HG02798 (cell line): ENCODE measurements at regions not wholly inside any gene's neighbourhood (a gene's known extent, or its start where the extent isn't known, plus 50 kb on each side); places are given as distances from the start of the nearest gene placed in this dataset.
"Not testable (repeated sequence)": the region's sequence is repeated elsewhere in the genome, so short reads cannot be mapped to it uniquely, and the experiment has no call there.

Experiments used
- ATAC-seq: cut with Tn5 transposase; IDR thresholded peaks from one replicate; pipeline ENCODE4 v1.9.1; 2021; ENCODE audit warnings: mild to moderate bottlenecking; ENCODE audit not compliant: unreplicated experiment, poor library complexity

DNA sequence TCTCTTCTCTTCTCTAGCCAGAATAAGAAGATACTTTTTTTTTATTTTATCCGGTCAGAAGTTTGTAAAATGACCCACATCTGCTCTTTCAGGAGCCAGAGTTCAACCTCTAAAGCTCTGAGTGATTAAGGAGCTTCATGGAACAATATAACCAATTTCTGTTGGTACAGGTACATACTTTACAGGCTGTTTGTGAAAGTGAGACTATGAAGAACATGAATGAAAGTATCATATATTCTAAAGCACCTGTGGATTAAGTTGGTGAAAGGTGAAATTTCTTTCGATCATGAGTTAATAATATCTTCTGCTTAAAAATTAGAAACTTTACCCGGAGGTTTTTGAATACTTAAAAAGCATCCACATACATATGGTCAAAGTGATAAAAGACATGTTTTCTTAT lies 65.2 kb downstream of the DMRT2 start:
- no peak for ATAC-seq

DNA sequence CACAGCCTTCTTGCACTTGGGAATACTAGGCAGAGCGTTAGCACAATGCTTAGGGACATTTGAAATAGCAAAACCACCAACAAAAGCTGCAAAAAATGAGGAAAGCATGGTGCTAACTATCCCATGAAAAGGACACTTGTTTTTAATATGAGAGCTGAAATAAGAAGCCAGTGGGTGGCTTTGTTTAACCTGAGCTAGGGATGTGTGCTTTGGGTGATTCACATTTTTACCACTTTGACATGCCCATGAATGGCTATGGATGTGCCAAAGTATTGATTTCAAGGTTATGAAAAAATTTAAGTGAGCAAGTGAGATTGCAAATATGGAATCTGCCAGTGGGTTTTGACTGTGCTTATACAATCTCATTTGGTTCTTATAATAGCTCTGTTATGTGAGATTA lies 67.3 kb downstream of the DMRT2 start:
- ATAC-seq = no peak

DNA sequence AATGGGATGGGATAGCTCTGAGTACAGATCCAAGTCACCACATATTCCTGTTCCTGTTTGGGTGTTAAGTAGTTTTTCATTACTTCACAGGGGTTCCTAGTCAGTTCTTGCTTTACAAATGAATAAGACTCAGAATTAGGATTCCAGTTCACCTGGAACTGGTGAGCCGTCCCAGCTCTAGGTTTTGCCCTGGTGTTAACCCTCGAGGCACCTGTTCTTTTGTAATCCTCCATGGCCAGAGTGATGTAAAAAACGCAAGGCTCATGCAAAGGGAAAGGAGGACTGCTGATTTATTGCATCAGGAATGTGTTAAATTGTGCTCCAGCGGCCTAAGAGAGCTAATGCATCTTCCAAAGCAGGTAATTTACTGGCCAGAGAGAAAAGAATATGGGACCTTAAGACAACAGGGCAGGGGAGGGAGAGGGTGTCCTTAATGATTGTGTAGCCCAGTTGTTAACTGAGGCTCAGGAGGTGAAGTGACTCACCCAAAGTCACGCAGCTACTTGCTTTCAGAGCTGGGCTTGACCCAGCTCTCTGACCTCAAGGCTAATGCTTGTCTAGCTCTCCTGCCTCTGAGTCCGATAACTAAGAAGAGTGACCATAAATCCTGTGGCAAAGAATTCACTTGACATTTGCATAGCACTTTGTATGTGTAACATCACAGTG lies 70.5 kb downstream of the DMRT2 start:
- no peak for ATAC-seq

DNA sequence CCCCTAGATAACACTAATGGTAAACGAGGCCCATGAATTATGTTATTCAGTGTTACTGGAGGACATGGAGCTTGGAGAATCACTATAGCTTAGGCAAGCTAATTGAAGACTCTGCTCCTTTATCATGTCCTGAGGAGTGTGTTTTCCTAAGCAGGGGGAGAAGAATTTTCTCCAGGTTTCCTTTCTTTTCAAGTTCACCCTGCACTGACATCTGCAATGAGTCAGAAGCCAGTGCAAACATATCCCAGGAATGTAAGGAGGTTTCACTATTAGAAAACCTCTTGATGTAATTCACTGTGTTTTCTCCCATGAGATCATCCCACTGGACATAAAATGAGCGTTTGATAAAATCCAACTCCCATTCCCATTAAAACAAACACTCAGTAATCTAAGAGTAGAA lies 75.6 kb downstream of the DMRT2 start:
- no peak for ATAC-seq

DNA sequence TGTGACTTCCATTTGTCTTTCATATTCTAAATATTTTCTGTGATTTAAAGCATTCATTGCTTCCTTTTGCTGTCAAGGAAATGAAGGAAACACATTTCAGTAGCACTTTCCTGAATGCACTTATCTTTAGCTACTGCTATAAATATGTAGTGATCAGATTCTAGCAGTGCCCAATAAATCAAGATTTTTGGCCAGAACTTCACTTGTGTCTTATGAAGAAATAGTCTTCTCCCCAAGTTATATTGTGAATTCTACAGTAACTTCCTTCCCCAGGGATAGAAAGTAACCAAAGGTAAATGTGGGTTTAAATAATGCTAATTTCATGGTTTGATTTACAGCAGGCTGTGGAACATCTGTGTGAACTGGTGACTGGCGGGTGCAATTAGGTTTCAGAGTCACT lies 77.9 kb downstream of the DMRT2 start:
- ATAC-seq = no peak

DNA sequence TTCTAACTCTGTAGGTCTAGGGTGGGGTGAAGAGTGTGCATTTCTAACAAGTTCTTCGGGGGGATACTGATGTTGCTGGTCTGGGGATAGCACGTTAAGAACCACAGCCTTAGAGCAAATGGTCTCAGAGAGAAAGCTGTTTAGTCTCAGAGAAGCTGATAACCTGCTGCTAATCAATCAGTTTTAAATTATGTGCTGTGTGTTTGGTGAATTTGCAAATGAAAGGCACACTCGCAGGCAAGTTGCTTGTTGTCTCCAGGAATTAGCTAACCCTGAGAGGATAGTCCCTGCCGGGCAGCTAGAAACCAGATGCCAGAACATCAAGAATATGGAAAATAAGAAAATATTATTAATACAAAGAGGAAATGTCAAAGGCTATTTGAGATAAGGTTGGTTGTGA lies 79.2 kb downstream of the DMRT2 start:
- no peak for ATAC-seq

DNA sequence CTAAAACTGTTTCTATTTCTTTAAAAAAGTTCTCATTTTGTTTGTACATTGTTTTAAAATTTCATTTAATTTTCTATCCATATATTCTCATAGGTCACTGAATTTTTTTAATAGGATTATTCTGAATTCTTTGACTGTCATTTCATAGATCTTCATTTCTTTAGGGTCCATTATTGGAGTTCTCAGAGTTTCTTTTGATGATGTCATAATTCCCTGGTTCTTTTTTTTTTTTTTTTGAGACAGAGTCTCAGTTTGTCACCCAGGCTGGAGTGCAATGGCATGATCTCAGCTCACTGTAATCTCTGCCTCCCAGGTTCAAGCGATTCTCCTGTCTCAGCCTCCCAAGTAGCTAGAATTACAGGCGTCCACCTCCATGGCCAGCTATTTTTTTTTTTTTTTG lies 89.9 kb downstream of the DMRT2 start:
- ATAC-seq = no peak

DNA sequence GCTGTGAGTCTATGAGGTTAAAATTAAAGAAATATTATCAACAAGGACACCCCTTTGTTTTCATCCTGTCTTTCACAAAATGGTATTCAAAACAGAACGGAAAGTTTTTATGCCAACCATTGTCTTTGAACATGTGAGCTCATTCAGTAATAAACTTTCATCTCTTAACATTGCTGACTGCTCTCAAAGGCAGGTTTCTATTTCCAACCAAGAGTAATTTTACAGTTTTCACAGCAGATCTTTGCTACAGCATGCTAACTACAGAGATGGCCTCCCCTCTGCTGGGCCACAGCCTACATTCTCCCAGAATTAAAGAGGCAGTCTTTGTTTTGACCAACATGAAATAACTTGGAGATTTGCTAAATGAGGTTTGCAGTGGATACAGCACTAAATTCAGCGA lies 101.5 kb downstream of the DMRT2 start:
- ATAC-seq = no peak

DNA sequence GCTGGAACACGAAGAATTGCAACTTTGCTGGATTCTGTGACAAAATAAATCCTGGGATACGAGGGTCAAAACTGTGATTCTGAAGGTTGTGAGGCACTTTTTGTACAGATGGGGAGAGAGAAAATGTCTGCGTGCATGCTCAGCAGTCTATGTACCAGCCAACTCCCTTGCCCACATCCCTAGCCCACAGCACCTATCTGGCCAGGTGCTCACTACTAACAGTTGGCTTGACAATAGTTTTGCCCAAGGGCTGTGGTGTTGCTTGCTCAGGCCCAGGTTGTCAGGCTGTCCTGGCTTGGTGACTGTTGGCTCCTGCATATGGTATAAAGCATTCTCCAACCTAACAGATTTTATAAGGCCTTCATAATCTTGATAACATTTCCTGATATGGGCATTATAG lies 102.0 kb downstream of the DMRT2 start:
- ATAC-seq = no peak

DNA sequence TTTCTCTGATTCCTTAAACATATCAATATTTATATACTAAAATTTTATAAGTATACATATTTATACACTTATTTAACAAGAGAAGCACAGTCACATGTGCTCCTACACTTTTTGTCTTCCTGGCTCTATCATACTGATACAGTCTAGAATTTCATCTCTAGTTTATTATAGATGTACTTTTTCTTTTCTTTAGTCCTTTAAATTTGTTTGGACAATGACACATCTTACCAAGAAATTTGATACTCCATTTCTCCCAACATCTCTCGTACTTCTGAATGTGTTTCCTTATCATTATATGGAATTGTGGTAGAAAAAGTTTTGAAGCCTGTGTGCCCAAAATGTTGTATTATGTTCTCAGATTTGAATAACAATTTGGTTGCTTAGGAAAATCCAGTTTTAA lies 104.6 kb downstream of the DMRT2 start:
- no peak for ATAC-seq

DNA sequence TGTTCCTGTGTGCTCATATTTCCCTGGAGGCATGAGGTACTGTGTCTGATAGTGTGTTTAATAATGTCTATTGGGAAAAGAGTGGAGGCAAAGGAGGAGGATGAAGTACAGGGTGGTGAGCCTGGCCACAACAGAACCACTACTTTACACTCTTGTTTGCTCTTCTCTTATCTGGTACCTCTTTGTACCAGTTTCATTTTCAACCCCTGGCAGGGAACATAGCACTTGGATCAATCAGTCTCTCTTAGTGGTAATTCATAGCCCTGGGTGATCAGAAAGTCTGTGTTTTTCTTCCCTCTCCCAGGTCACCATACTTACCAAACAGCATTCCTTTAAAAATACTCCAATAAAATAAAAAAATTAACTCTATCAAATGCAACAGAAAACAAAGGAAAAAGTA lies 105.4 kb downstream of the DMRT2 start:
- no peak for ATAC-seq

DNA sequence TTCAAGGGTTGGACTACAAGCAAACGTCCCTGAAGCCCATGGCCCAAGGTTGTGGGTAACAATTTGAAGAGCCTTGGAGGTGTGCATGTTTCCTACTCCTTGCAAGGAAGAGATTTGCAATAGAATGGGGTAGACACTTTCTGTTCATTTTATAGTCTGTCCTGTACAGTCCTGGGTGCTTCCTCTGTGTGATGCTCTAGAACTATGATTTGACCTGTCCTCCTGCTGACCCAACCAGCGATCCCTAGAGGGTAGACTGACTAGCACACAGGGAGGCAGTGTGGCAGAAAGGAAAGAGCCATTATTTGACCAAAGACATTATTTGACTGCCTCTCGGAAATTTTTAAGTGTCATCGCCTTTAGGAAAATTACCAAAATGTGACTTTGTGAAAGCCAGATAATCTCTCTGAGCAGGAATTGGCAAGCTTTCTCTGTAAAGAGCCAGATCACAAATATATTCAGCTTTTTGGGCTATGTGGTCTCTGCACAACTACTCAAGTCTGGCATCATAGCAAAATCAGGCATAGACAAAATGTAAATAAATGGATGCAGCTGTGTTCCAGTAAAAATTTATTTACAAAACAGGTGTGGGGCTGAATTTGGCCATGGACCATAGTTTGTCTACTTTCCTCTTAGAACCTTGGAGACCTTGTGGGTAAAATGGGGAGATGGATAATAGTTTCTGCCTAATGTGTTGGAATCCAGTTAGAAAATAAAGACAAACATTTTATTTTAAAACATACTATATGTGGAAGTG lies 106.8 kb downstream of the DMRT2 start:
- no peak for ATAC-seq

DNA sequence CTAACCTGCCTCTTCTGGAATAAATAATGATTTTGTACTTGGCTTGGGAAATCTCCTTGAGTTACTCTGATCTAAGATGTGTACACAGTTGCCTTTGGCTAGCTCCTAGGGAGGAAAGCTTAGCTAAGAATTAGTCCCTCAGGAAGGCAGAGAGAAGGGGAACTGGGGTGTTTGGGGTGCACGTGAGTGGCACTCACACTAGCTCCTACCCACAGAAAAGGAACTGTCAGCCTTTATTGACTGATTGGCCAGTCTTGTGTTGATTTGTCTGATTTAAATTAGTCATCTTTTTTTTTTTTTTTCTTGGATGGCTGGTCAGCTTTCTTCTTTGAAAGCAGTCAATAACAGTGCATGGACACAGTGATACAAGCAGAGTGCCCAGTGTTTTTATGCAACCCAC lies 107.7 kb downstream of the DMRT2 start:
- ATAC-seq = no peak

DNA sequence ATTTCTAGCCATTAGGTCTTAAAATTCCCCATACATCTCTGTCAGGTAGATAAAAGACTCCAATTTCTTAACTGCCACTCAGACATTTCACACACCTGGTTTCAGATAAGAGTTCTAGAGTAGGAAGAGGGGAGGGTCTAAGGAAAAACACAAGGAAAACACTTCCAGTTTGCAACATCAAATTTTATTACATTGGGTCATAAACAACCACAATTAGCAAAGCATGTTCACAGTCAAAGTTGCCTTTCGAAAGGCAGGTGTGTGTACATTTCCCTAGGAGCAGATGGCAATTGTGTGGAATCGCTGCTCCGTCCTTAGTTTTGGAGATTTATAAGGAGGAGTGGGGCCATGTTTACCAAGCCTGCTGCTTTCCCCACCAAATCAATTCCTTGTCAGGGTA lies 120.8 kb downstream of the DMRT2 start:
- no peak for ATAC-seq

DNA sequence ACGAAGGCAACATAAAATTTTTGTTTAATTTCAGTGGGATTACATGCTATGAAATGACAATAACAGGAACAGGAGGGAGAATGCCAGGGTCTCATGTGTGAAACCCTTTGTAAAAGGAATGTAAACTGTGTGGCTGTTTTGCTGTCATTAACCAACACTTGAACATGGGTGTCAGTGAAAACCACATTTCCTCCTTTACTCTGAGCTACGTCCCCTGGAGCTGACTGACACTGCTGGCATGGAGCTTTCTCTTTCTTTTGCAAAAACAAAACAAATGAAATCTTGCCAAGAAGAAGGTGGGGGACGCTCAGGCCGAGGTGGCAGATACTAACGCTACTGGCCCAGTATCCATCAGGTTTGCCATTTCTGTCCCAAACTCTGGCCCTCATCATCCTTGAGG lies 121.4 kb downstream of the DMRT2 start:
- no peak for ATAC-seq

DNA sequence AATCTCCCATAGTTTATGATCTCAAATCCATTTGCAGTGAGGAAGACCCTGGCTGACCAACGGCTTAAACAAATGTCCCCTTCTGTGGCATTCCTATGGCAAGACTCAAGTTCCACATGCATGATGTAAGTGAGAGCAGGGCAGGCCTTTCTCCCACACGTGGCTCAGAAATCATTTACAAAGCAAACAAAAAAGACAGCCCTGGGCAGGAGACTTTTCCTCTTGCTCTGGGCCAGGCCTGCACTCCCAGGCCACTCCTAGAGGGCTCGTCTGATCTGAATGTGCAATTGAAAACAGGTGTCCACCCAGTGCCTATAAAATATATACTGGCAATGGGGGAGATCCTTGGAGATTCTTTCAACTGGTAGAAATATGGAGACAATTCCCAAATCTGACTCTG lies 123.1 kb downstream of the DMRT2 start:
- no peak for ATAC-seq

DNA sequence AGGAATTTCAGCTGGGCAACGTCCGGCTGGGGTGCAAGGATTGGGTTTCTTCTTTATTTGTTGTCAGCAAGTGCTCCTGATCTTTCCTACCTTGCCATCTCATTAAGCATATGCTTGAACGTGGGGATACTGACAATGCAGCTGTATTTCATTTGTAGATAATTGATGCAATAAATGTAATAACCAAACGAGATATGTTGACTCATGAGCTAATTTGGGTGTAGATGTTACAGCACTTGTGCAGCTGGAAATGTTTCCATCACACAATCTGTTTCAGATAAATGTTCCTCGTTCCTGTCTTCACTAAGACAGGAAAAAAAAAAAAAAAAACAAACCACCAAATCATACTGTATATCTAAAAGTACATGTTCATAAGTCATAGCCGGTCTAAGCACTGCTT lies 123.8 kb downstream of the DMRT2 start:
- ATAC-seq = no peak

DNA sequence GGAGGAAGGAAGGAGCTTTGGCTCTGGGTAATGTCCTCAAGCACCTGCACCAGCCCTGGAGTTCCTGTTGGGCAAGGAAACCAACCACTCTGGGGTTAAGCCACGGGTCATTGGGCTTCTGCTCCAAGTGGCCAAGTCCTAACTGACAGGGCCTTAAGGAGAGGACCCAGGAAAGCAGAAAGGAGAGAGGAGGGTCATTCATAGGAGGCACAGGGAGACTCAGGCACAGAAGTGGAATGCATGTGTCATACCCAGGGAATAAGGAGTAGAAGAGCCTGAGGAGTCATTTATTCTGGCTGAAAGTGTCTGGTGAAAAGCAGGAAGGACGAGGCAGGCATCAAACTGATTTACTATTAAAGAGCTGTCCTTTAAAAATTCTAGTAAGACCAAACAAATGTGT lies 129.2 kb downstream of the DMRT2 start:
- no peak for ATAC-seq

DNA sequence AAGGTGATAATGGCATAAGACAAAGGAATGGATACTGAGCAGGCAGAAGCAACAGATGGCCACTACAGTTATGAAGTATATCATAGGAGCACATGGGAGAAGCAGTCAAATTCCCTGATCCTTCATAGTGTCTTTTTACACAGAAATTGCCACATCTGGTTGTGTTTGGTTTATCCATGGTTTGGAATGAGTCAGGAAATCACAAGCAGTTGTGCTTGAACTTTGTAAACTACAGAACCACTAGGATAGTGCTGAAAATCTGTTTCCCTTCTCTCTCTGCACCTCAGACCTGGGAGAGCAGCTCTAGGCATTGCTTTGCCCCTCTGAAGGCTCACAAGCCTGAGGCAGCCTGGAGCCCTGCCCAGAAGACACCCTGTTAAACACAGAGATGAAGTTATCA lies 134.0 kb downstream of the DMRT2 start:
- ATAC-seq = no peak

DNA sequence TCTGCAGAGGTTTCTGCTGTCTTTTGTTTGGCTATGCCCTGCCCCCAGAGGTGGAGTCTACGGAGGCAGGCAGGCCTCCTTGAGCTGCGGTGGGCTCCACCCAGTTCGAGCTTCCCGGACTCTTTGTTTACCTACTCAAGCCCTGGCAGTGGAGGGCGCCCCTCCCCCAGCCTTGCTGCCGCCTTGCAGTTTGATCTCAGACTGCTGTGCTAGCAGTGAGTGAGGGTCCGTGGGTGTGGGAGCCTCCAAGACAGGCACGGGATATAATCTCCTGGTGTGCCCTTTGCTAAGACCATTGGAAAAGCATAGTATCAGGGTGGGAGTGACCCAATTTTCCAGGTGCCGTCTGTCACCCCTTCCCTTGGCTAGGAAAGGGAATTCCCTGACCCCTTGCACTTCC lies 137.0 kb downstream of the DMRT2 start:
- not testable (repeated sequence) for ATAC-seq

DNA sequence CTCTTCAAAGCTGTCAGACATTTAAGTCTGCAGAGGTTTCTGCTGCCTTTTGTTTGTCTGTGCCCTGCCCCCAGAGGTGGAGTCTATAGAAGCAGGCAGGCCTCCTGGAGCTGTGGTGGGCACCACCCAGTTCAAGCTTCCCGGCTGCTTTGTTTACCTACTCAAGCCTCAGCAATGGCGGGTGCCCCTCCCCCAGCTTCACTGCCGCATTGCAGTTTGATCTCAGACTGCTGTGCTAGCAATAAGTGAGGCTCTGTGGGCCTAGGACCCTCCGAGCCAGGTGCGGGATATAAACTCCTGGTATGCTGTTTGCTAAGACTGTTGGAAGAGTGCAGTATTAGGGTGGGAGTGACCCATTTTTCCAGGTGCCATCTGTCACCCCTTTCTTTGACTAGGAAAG lies 145.5 kb downstream of the DMRT2 start:
- ATAC-seq = not testable (repeated sequence)

DNA sequence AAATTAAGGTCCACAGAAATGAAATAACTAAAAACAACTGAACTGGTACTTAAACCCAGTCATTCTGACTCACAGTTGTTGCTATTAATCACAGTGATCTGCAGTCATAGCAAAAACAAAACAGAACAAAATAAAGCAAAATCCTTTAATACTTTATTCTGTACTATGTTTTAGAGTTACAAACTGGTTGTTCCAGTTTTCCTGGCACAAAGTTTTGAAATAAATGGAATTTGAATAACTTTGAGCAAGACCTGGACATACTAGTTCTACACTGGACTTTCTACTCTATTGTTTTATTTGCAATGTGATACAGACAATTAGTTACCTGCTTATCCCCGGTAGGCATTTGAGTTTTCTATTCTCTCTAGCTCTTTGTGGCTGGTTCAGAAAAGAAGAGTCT lies 147.9 kb downstream of the DMRT2 start:
- no peak for ATAC-seq
